H4 (cell line): ENCODE measurements at regions not wholly inside any gene's neighbourhood (a gene's known extent, or its start where the extent isn't known, plus 50 kb on each side); places are given as distances from the start of the nearest gene placed in this dataset.

Experiments used
- DNase-seq: peaks from one replicate; pipeline ENCODE4 v3.0.0-alpha.2; 2015; ENCODE audit warnings: low spot score

DNA sequence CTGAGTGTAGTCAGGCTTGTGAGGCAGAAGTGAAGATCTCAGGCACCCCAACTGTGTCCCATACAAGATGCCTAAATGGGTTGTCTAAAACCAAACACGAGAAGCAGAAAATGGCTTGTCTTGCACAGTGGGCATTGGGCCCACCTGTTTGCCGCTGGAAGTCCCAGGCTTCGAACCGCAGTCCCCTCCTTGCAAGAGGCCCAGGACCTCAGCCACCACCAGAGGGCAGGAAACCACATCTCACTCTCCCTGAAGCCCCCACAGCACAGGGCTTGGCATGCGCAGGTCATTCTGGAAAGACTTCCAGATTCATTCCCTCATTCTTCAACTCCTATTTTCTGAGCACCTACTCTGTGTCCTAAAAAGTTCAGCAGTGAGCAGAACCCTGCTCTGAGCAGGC is 973.7 kb downstream of the UQCRFS1 start:
- no peak for DNase-seq

DNA sequence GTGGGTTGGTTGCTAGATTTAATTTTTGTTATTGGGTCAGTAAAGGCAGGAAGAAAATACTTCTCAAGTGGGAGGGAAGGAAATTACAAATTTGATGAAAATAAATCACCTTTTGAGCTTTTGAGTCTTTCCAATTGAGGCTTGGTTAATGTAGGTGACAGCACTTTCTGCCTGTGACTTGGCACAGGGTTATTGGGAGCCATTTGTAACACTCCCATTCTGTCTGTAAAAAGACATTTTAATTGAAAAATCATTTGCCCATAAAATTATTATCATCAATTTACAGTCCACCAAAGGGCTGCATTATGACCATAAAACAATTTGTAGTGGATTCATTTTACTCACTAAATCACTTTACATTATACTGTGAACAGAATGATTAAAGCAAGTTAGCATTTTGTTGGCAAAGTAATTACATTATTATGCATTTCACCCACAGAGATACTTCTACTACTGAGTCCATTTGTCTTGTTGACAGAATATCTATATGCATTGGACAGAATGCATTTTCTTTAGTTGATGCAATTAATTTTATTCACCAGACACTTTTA is 974.6 kb downstream of the UQCRFS1 start:
- DNase-seq = no peak

DNA sequence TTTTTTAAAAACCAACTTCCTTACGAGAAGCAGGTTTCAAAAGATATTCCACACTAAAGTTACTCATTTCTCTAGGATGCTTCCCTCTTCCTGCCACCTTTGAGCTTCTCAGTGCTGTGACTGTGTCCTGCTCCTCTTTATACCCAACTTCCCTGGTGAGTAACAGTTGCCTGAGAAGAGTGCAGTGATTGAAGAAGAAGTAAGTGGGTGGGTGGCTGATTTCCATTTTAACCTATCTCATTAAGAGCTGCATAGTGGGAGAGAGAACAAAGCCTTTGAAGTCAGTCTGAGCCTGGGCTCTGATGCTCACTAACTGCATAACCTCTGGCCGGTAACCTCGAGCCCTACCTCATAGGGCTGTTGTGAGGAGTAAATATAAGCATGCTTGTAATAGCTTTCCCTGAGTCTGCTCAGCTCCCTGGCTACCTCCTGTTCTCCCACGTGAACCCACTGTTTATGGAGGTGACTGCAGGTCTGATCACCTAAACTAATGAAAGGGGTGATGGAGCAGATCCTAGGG is 977.3 kb downstream of the UQCRFS1 start:
- no peak for DNase-seq

DNA sequence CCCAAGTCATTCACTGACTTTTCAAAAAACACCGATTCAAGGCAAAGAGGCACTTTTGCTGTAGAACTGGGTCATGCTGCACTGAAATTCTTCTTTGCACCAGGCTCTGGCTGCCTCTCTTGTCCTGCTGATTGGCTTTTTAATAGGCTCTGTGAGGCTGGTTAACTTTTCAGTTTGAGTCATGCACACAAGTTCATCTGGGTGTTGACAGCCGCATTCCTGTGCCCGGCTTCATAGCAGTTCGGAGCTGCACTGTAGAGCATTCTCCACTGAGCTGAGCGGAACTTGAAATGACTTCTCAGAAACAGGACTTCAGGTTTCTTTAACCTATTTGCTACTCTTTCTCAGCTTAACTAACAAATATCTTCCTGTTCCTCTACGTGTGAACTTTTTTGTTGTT is 978.3 kb downstream of the UQCRFS1 start:
- DNase-seq = no peak

DNA sequence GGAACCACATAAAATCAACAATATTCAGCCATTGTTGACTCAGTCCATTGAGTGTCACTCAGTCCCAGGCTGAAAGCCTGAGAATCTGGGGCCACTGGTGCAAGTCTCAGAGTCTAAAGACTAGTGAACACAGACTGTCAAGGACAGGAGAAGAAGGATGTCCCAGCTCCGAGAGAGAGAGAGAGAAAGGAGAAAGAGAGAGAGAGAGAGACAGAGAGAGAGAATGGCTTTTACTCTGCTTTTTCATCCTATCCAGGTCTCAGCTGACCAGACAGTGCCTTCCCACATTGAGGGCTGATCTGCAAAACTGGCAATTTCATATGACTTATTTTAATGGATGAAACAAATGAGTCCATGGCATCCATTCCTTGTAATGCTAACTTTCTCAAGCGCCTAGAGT is 984.1 kb downstream of the UQCRFS1 start:
- DNase-seq = no peak

DNA sequence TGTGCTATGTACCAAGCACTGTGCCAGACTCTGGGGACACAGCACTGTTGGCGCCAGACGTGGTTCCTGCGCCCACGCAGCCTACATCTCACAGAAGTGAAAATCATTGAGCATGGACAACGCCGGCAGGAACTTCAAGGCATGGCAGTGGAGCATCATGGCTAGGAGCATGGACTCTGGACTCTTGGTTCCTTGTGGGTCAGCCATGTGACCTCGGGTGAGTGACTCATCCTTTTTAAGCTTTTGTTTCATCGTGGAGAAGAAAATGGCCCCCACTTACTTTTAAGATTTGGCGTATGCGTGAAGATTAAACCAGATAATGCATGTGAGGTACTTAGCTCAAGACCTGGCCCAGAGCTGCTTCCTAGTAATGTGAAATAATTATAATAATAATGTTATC is 988.5 kb downstream of the UQCRFS1 start:
- DNase-seq = no peak

DNA sequence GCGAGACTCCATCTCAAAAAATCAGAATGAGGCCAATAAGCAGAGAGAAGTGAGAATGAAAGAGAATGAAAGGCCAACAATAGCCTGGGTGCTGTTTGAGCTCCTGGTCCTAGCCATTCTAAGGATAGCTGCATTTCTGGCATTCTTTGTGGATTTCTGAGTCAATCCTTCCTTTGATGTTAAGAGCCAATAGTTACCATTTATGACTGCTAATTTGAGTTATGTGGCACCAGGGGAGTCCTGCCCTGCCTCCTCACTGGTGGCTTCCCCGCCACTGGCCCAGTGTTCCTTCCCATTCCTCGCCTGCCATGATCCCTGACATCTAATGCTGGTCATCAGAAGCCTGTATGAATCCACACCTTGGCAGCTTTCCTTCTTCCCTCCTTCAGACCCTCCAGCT is 991.2 kb downstream of the UQCRFS1 start:
- DNase-seq = no peak

DNA sequence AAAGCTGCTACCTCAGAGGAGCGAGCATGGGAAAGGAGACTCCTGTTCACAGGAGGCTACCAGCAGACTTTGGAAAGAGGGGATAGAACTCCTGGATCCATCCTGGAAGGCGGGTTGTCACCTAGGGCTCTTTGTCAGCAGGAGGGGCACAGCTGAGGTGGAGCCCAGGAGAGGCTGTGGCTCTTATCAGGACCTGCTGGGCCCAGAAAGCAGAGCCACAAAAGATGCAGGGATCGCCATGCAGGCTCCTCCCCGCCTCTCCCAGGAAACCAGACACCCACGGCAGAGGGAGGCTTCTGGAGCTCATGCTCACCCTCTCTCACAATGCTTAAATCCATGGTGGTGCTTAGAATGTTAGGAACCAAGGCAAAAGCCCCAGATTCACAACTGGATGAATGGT is 994.2 kb downstream of the UQCRFS1 start:
- DNase-seq = no peak

DNA sequence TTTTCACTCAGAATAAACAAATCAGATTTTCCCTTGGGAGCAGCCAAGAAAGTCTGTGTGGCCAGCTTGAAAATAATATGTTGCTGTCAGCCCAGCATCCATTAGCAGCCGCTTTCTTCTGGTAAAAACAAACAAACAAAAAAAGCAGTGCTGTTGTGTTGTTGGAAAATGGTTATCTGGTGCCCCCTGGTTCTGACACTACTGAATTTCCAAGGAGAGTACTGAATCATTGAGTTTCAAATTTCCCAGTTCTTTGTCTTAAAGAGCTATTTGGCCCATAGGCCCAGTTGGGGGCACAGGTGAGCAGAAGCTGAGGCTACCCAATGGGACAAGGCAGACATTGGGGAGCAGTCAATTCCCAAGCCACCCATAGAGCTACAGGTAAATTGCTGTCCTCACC is 995.9 kb downstream of the UQCRFS1 start:
- DNase-seq = no peak

DNA sequence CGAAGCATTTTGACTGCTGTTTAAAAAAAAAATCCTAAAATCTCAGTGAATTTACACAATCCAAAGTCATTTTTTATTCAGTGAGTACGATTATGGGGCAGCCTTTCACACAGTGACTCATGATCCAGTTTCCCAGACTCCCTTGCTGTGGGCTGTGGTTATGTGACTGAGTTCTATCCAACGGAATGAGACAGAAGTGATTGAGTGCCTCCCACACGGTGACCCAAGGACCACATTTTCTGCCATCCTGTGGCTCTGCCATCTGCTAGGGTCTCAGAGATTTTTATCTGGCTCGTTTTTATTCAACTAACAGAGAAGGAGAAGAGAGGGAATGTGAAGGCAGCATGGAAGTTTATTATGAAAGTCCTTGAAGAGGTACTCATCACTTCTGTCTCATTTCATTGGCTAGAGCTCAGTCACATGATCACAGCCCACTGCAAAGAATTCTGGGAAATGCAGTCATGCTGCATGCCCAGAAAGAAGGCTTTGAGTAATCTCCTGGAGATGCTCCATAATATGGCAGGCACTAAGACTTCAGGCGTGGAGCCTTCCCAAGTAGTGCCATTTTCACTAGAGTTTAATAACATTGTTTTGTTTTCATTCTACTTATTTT is 999.4 kb downstream of the UQCRFS1 start:
- DNase-seq = no peak

DNA sequence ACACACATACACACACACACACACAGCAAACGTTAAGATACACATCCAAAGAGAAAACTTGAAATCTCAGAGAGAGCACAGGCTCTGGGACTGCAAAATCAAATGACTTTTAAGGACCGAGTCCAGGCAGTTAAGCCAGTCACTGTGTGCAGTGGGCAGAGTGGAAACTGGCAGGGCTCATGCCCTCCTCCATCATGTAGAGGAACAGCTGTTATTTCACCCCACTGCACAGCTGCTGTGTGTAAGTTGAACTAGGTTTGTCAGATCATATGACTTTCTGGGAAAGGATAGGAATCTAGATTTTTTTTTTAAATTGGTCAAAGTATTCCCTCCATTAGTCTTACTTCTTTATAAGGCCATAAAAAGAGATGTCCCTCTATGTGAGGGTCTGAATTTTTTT is 1002.1 kb downstream of the UQCRFS1 start:
- DNase-seq = no peak

DNA sequence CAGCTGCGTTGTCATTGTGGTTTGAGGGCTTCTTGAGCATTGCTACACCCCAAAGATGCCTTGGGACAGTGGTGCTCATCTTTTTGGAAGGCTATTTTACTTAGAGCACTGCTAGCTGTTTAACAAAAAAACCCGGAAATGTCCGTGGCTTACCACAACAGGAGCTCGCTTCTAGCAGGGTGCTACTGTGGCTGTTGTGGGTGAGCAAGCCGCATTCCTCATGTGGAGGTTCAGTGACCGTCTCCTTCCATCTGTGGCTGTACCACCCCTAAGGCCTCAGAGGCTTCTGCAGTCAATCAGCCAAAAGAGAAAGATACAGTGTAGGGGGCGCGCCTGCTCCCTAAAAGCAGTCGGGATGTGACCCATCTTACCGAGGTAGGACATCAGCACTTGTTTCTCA is 1004.2 kb downstream of the UQCRFS1 start:
- DNase-seq = no peak

DNA sequence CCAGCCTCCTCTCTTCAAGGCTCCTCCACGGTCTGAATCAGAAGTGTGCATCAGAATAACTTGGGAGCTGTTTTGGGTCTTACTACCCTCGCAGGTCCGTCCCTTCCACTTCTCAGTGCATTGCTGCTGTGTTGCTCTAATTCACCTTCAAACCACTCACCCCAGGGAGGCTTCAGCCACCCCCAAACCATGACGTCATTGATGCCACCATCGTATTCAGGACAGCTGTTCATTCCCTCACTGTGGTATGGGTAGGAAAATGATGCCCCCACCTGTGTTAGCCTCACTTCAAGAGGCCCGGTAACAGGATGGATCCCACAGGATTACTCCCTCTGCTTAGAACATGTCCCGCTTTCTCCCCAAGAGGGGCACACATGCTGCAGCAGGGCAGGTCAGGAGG is 1005.7 kb downstream of the UQCRFS1 start:
- no peak for DNase-seq

DNA sequence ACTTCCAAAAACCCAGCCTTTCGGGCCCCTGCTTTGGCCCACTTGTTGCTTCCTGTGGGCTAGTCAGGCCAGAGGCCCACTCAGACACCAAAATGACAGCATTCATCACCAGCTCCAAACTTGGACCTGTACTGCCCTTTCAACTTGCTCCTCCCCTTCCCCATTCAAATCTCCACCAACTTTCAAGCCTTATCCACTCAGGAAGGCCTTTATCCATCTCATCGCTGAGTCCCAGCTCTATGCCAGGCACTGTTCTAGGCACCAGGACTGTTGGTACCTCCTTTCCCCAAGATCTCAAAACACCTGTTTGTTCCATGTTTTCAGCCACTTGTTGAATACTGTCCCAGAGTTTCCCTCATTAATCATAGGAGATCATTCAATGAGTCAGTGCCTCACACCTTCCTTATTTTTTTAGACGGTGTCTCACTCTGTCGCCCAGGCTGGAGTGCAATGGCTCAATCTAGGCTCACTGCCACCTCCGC is 1011.4 kb downstream of the UQCRFS1 start:
- no peak for DNase-seq

DNA sequence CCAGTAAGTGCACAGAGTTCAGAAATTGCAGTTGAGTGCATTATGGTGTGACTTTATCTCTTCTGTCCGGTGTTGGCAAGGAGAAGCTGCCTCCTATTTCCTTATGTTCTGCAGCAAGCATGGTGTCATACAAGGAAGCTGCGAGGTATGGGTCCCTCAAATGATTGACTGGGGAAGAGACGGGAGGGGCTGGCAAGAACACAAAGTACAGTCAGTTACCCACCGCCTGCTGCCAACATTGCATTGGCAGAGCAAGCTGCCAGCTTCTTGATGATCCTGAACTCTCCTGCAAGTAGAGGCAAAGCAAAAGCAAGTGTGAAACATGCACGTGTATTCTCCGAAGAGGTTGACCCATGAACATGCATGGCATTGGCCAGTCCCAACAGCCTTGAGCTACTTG is 1013.6 kb downstream of the UQCRFS1 start:
- DNase-seq = no peak

DNA sequence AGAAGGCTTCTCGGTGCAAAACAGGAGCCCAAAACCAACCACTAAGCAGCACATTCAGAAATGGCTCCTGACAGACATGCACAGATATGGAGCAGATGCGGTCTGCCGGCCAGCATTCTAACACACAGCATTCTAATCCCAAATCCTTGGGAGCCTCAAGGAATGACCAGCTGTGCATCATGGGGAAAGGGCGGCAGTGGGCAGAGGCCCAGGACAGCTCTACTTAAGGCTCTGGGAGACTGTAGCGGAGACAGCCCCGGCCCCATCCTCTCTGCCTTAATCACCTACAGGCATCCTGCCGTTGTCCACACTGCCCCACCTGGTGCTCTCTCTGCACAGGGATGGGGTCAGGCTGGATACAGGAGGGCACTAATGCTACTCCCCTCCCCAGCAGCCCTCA is 1016.0 kb downstream of the UQCRFS1 start:
- DNase-seq = no peak

DNA sequence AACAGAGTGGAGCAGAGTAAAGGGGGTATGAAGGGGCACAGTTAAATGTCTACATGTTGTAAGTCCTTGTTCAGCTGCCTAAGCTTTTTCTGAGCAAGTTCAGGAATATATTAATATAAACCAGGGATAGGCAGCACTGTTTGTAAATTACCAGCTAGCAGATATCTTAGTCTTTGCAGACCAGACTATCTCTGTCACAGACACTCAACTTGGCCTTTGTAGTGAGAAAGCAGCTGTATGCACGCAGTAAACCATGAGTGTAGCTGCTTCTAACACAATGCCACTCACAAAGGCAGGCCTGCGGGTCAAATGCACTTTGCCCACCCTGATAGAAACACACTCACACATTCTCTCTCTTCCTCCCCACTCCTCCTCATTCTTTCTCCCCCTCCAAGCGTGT is 1016.9 kb downstream of the UQCRFS1 start:
- DNase-seq = no peak

DNA sequence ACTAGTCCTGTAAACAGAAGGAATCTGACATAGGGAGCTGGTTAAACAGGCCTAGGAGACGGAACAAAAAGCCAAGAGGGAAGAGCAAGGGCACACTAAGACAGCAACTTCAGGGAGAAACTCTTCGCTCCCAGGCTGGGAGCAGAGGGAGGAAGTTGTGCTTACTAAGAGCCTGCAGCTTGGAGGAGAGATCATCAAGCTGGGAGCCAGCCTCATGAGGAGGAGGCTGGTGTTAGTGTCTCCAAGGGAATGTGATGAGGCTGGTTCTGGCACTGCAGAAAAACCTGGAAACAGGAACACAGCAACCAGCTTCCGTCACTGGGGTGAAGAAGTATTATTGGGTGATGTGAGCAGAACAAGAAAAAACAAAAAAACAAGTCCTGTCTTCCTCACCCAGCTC is 1027.3 kb downstream of the UQCRFS1 start:
- DNase-seq = no peak

DNA sequence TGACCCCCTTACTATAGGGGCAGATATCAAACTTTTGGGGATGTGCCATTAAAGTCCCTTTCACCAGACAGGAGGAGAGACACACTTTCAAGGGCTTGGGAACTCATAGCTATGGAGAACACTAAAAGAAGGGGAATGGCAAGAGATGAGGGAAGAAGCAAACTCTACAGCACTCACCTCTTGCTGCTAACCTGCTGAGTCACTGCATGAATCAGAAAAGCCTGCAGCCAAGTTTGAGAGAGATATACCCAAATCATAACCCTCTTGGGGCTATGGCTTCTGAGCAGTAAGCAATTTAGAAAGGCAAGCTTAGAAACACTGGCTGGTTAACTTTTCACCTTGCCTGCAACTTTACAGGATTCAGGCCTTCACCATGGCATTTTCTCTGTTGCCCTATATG is 1028.0 kb downstream of the UQCRFS1 start:
- no peak for DNase-seq

DNA sequence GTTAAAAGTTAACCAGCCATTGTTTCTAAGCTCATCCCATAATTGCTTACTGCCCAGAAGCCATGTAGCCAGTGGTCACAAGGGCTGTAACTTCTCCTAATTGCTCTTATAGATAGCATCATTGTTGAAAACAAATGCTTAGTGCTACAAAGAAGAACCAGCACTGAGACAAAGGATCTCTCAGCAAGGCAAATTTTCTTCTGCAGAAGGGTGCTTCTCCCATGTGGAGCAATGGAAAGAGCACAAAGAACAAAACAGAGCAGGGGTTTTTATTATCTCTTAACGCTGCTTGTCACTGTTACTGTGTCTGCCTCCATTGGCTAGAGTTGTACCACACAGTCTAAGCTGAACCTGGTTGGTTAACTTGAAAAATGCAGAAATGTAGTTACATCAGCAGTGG is 1036.8 kb downstream of the UQCRFS1 start:
- DNase-seq = no peak

DNA sequence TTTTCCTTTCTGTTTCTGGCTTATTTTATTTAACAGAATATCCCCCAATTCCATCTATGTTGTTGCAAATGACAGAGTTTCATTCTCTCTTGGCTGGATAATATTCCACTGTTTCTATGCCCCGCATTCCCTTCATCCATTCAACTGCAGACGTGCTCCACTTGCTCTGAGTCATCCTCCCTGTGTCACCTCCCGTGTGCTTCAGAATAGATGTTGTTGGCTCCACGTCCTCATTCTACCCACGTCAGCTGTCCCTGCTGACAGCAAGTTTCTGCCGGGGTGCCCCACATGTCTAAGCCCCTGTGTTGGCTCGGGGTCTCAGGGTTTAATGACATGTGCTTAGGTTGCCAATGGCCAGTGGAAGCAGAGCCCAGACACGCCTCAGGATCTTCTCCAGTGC is 1041.0 kb downstream of the UQCRFS1 start:
- no peak for DNase-seq

DNA sequence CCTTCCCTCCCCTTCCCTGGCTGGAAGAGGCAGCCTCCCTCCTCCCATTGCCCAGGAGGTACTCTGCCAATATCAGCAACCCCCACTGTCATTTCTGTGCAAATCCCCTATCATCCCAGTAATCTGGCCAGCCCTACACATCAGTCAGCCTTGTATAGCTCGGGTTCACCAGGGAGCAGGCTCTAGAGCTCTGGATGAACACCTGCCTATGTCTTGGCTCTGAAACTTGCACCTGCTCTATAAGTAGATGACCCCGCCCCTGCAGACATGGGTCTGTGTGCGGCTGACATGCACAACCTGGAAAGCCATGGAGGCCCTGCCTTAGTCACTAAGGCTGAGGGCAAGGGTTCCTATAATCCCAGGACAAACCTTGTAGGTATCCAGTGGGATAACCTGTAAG is 1042.9 kb downstream of the UQCRFS1 start:
- no peak for DNase-seq

DNA sequence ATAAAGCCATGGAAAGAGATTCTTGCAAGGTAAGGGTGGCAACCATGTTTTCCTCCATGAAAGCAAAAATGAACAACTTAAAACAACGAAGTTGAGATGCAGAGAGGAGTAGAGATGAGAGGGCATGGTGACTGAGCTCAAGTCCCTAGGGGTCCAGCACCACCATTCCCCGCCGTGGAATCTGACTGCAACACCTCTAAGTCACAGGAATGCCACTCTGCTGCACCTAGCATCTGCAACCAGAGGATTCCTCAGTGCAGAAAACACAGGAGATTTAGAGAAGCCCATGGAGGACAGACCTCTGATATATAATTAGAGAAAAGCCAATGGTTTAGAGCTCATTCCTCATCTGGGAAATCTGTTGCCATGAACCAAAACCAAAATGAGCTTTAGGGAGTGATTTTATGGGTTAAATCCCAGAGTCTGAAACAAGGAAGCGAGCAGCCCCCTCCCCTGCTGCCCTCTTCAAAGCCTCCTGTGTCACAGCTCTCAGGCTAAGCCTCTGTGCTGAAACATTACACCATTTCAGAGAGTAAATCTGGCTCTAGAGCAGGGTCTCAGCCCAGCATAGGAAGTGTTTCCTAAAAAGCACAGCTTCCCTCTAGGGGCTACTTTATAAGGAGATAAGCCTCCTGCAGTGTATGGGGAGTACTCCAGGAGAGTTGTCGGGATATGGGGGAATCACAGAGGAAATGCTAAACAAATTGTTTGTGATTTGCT is 1043.6 kb downstream of the UQCRFS1 start:
- no peak for DNase-seq
